Activated CD8-positive, alpha-beta memory T cell treated with anti-CD3 and anti-CD28 coated beads, Interleukin-2, amount 50 U/mL, for 24 hours (primary cell): ENCODE measurements at regions not wholly inside any gene's neighbourhood (a gene's known extent, or its start where the extent isn't known, plus 50 kb on each side); places are given as distances from the start of the nearest gene placed in this dataset.

ENCODE experiments used
- DNase-seq: peaks from one replicate; pipeline ENCODE4 v3.0.0-alpha.2; 2020; ENCODE audit errors: extremely low read depth

GRCh38 chrX:20378233-20378920, 111.7 kb upstream of the RPS6KA3 start:
- DNase-seq, result no peak

GRCh38 chrX:20374900-20375438, 108.3 kb upstream of the RPS6KA3 start:
- DNase-seq, result no peak

GRCh38 chrX:20374450-20374849, 107.7 kb upstream of the RPS6KA3 start:
- no peak for DNase-seq

GRCh38 chrX:20373063-20373462, 106.4 kb upstream of the RPS6KA3 start:
- DNase-seq, result no peak

- DNase-seq, result no peak
Measured at GRCh38 chrX:20372533-20372932, 105.8 kb upstream of the RPS6KA3 start.

GRCh38 chrX:20369468-20369867, 102.8 kb upstream of the RPS6KA3 start:
- DNase-seq, result no peak

GRCh38 chrX:20364238-20364637, 97.5 kb upstream of the RPS6KA3 start:
- no peak for DNase-seq

- no peak for DNase-seq
Measured at GRCh38 chrX:20363275-20363674, 96.6 kb upstream of the RPS6KA3 start.

- DNase-seq, result no peak
Measured at GRCh38 chrX:20362268-20363267, 95.9 kb upstream of the RPS6KA3 start.

GRCh38 chrX:20361890-20362262, 95.2 kb upstream of the RPS6KA3 start:
- DNase-seq, result no peak

GRCh38 chrX:20361081-20361889, 94.6 kb upstream of the RPS6KA3 start:
- no peak for DNase-seq

- no peak for DNase-seq
Measured at GRCh38 chrX:20355187-20355586, 88.5 kb upstream of the RPS6KA3 start.

GRCh38 chrX:20354505-20354904, 87.8 kb upstream of the RPS6KA3 start:
- DNase-seq, result no peak

- no peak for DNase-seq
Measured at GRCh38 chrX:20352935-20353336, 86.2 kb upstream of the RPS6KA3 start.

- no peak for DNase-seq
Measured at GRCh38 chrX:20352504-20352903, 85.8 kb upstream of the RPS6KA3 start.

GRCh38 chrX:20350596-20350995, 83.9 kb upstream of the RPS6KA3 start:
- no peak for DNase-seq

GRCh38 chrX:20348139-20348538, 81.4 kb upstream of the RPS6KA3 start:
- DNase-seq, result no peak

- no peak for DNase-seq
Measured at GRCh38 chrX:20347481-20347880, 80.8 kb upstream of the RPS6KA3 start.

GRCh38 chrX:20333672-20334071, 67.0 kb upstream of the RPS6KA3 start:
- no peak for DNase-seq

GRCh38 chrX:20330545-20330944, 63.8 kb upstream of the RPS6KA3 start:
- DNase-seq, result no peak

- no peak for DNase-seq
Measured at GRCh38 chrX:20329435-20329834, 62.7 kb upstream of the RPS6KA3 start.
